ENCODE measurements at regions not wholly inside any gene's neighbourhood (a gene's known extent, or its start where the extent isn't known, plus 50 kb on each side); places are given as distances from the start of the nearest gene placed in this dataset.

DNA sequence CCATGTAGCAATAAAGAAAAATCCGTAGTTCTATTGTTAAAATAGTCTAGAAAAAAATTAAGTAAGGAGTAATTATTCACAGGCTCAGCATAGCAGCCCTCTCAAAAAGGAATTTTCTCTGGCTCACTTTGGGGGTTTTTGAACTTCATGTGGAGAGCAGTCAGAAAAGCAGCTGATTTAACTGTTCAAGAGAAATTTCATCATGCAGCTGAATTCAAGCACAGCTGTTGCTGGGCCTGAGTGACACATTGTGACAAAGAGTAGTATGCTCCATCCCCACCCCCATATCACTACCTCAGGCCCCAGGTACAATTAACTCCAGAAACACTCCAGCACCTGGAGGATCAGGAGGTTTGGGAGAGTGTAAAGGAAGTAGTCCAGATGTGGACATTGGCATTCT lies 272.1 kb downstream of the FAM76B start:
- Mint-ChIP-seq H3K4me1 (ENCODE audit: low read depth) (no peaks in the 10 kb centered on the region), H3K4me3 (no peak overlapping the region), H3K27me3 (no peaks in the 10 kb centered on the region), H3K36me3 (ENCODE audit: low read depth) (no peaks in the 10 kb centered on the region), H3K27ac (no peak overlapping the region), H3K9me3 (no peaks in the 10 kb centered on the region)

DNA sequence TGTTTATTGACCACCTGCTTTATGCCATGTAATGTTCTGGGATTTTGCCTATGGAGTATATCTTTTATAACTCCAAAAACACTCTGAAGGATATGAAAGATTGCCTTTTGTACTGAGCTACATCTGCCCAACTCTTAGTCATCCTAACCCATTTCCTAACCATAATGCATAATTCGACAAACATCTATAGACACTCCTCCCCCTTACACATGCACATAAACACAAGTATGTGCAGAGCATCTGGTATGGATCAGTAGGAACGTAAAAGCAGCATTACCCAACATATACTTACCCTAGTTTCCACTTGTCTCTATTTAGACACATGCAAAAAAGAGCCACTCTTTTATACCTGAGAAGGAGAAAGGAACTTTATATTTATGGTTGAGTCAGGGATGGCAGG lies 272.8 kb downstream of the FAM76B start:
- no peaks in the 10 kb centered on the region for H3K36me3 Mint-ChIP-seq (ENCODE audit: low read depth)
- H3K9me3 Mint-ChIP-seq = no peaks in the 10 kb centered on the region
- H3K4me1 Mint-ChIP-seq (ENCODE audit: low read depth) = no peaks in the 10 kb centered on the region
- H3K27me3 Mint-ChIP-seq = no peaks in the 10 kb centered on the region
- no peak overlapping the region for H3K4me3 Mint-ChIP-seq
- H3K27ac Mint-ChIP-seq = no peak overlapping the region

- Mint-ChIP-seq H3K36me3 (ENCODE audit: low read depth) (no peaks in the 10 kb centered on the region), H3K4me1 (ENCODE audit: low read depth) (no peaks in the 10 kb centered on the region), H3K27ac (no peak overlapping the region), H3K4me3 (no peak overlapping the region), H3K9me3 (no peaks in the 10 kb centered on the region), H3K27me3 (no peaks in the 10 kb centered on the region)
Measured at GRCh38 chr11:95516175-95516574, 273.4 kb downstream of the FAM76B start.

- Mint-ChIP-seq H3K27ac (no peak overlapping the region), H3K36me3 (ENCODE audit: low read depth) (no peaks in the 10 kb centered on the region), H3K4me3 (no peak overlapping the region), H3K9me3 (no peaks in the 10 kb centered on the region), H3K4me1 (ENCODE audit: low read depth) (no peaks in the 10 kb centered on the region), H3K27me3 (no peaks in the 10 kb centered on the region)
Measured at GRCh38 chr11:95515371-95515770, 274.2 kb downstream of the FAM76B start.

GRCh38 chr11:95514416-95515110 lies 275.0 kb downstream of the FAM76B start:
- Mint-ChIP-seq H3K4me3 (no peak overlapping the region), H3K36me3 (ENCODE audit: low read depth) (no peaks in the 10 kb centered on the region), H3K27me3 (no peaks in the 10 kb centered on the region), H3K9me3 (no peaks in the 10 kb centered on the region), H3K4me1 (ENCODE audit: low read depth) (no peaks in the 10 kb centered on the region), H3K27ac (no peak overlapping the region)

GRCh38 chr11:95512682-95513081 lies 276.9 kb downstream of the FAM76B start:
- H3K27me3 Mint-ChIP-seq = no peaks in the 10 kb centered on the region
- H3K9me3 Mint-ChIP-seq = no peaks in the 10 kb centered on the region
- H3K36me3 Mint-ChIP-seq (ENCODE audit: low read depth) = no peaks in the 10 kb centered on the region
- H3K4me3 Mint-ChIP-seq = no peak overlapping the region
- no peaks in the 10 kb centered on the region for H3K4me1 Mint-ChIP-seq (ENCODE audit: low read depth)
- no peak overlapping the region for H3K27ac Mint-ChIP-seq

- H3K27ac Mint-ChIP-seq = no peak overlapping the region
Measured at GRCh38 chr11:95512177-95512576, 277.4 kb downstream of the FAM76B start.

GRCh38 chr11:95508219-95508890 lies 277.4 kb upstream of the SESN3 start:
- H3K36me3 Mint-ChIP-seq (ENCODE audit: low read depth) = no peaks in the 10 kb centered on the region
- H3K4me3 Mint-ChIP-seq = no peak overlapping the region
- H3K9me3 Mint-ChIP-seq = no peaks in the 10 kb centered on the region
- no peak overlapping the region for H3K27ac Mint-ChIP-seq
- no peaks in the 10 kb centered on the region for H3K27me3 Mint-ChIP-seq
- H3K4me1 Mint-ChIP-seq (ENCODE audit: low read depth) = peaks cover 14% of the 10 kb centered on the region

More at GRCh38 chr11:95512177-95512576, 277.4 kb downstream of the FAM76B start:
- Mint-ChIP-seq H3K4me3 (no peak overlapping the region), H3K27me3 (no peaks in the 10 kb centered on the region), H3K9me3 (no peaks in the 10 kb centered on the region), H3K4me1 (ENCODE audit: low read depth) (no peaks in the 10 kb centered on the region), H3K36me3 (ENCODE audit: low read depth) (no peaks in the 10 kb centered on the region)

DNA sequence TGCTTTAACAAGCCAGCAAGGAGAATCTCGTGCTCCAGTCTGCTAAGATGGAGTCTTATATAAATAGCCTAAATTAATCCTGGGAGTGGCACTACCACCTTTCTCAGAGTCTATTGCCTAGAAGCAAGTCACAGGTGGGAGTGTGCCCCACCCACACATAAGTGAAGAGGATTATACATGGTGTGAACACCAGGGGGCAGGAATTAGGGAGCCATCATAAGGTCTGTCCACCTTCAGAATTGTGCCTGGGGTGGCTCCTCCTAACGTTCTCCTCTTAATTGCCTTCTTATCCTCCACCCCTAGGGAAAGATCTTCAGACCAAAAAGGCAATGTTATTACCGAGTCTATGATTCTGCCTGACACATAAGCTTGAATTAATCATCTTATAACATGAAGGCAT lies 276.8 kb upstream of the SESN3 start:
- no peaks in the 10 kb centered on the region for H3K27me3 Mint-ChIP-seq
- no peaks in the 10 kb centered on the region for H3K9me3 Mint-ChIP-seq
- no peaks in the 10 kb centered on the region for H3K36me3 Mint-ChIP-seq (ENCODE audit: low read depth)
- H3K27ac Mint-ChIP-seq = no peak overlapping the region
- H3K4me1 Mint-ChIP-seq (ENCODE audit: low read depth) = peaks cover 14% of the 10 kb centered on the region
- no peak overlapping the region for H3K4me3 Mint-ChIP-seq

DNA sequence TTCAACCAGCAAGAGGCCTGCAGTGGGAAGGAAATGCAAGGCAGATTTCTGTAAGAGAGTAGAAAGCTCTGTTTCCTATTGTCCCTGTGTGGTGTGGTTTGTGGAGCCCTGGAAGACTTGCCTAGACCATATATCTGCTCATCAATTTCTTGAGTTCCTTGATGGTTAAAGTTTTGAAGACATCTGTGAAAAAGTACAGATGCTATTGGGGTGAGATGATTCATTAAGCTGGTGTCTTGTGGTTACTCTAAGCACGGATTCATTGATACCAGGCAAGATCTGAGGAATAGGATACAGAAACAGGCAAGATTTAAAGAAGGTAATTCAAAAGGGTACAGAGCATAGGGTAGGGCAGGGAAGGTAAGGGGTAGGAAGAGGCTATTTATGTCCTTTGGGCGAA lies 275.8 kb upstream of the SESN3 start:
- Mint-ChIP-seq H3K4me3 (no peak overlapping the region), H3K9me3 (no peaks in the 10 kb centered on the region), H3K36me3 (ENCODE audit: low read depth) (no peaks in the 10 kb centered on the region), H3K27ac (no peak overlapping the region), H3K4me1 (ENCODE audit: low read depth) (peaks cover 14% of the 10 kb centered on the region), H3K27me3 (no peaks in the 10 kb centered on the region)

GRCh38 chr11:95505927-95506426 lies 275.0 kb upstream of the SESN3 start:
- Mint-ChIP-seq H3K27me3 (no peaks in the 10 kb centered on the region), H3K27ac (no peak overlapping the region), H3K9me3 (no peaks in the 10 kb centered on the region), H3K4me3 (no peak overlapping the region), H3K4me1 (ENCODE audit: low read depth) (peaks cover 14% of the 10 kb centered on the region), H3K36me3 (ENCODE audit: low read depth) (no peaks in the 10 kb centered on the region)

- Mint-ChIP-seq H3K27me3 (no peaks in the 10 kb centered on the region), H3K4me3 (no peak overlapping the region), H3K27ac (no peak overlapping the region), H3K36me3 (ENCODE audit: low read depth) (no peaks in the 10 kb centered on the region), H3K4me1 (ENCODE audit: low read depth) (peaks cover 19% of the 10 kb centered on the region), H3K9me3 (no peaks in the 10 kb centered on the region)
Measured at GRCh38 chr11:95503047-95503446, 272.0 kb upstream of the SESN3 start.

DNA sequence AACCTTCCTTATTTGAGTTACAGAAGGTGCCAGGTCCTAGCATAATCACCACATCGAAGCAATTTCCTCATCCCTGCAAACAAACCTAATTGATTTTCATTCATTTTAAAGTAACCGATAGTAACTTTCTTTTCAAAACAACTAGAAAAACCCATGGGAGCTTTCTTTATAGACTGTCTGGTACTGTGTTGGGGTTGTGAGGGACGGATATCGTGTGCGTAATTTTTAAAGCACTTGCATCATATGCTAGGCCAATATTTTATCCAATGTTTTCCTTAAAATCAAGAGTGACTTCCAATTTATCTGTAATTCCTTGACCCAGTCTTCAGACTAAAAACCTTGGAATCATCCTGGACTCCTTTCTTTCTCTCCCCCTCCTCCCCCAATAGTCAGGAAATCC lies 271.5 kb upstream of the SESN3 start:
- H3K27me3 Mint-ChIP-seq = no peaks in the 10 kb centered on the region
- no peak overlapping the region for H3K27ac Mint-ChIP-seq
- no peak overlapping the region for H3K4me3 Mint-ChIP-seq
- no peaks in the 10 kb centered on the region for H3K36me3 Mint-ChIP-seq (ENCODE audit: low read depth)
- no peaks in the 10 kb centered on the region for H3K9me3 Mint-ChIP-seq
- peaks cover 19% of the 10 kb centered on the region for H3K4me1 Mint-ChIP-seq (ENCODE audit: low read depth)

GRCh38 chr11:95501761-95502266 lies 270.8 kb upstream of the SESN3 start:
- Mint-ChIP-seq H3K36me3 (ENCODE audit: low read depth) (no peaks in the 10 kb centered on the region), H3K27ac (no peak overlapping the region), H3K4me3 (no peak overlapping the region), H3K4me1 (ENCODE audit: low read depth) (peaks cover 18% of the 10 kb centered on the region), H3K9me3 (no peaks in the 10 kb centered on the region), H3K27me3 (no peaks in the 10 kb centered on the region)

DNA sequence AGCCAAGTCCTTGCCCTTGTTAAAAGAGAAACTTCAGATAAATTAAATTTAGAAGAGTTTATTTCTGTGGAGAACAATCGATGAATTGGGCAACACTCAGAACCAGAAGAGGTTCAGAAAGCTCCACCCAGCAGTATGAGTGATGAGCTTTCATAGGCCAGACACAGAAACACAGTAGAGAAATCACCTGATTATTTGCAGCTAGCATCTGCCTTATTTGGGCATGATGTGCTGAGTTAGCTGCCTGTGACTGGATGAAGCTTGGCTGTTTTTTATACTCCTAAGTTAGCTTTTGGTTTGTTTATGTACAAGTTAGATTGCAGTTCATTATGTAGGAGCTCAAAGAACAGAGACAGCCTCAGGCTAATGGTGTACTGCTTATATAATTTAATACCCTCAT lies 269.5 kb upstream of the SESN3 start:
- Mint-ChIP-seq H3K36me3 (ENCODE audit: low read depth) (no peaks in the 10 kb centered on the region), H3K27me3 (no peaks in the 10 kb centered on the region), H3K9me3 (no peaks in the 10 kb centered on the region), H3K4me3 (no peak overlapping the region), H3K27ac (no peak overlapping the region), H3K4me1 (ENCODE audit: low read depth) (peaks cover 7% of the 10 kb centered on the region)

All from stimulated activated naive CD8-positive, alpha-beta T cell treated with anti-CD3 and anti-CD28 coated beads, Interleukin-15, Interleukin-2, amounts not matched to agents 100 ng/mL and 50 ng/mL, for 24 hours (primary cell).